HG03565 (cell line): ENCODE measurements at regions not wholly inside any gene's neighbourhood (a gene's known extent, or its start where the extent isn't known, plus 50 kb on each side); places are given as distances from the start of the nearest gene placed in this dataset.
"Not testable (repeated sequence)": the region's sequence is repeated elsewhere in the genome, so short reads cannot be mapped to it uniquely, and the experiment has no call there.

Source experiments
- ATAC-seq: cut with Tn5 transposase; IDR thresholded peaks from one replicate; pipeline ENCODE4 v1.9.1; 2021; ENCODE audit warnings: mild to moderate bottlenecking, moderate library complexity; ENCODE audit not compliant: unreplicated experiment

DNA sequence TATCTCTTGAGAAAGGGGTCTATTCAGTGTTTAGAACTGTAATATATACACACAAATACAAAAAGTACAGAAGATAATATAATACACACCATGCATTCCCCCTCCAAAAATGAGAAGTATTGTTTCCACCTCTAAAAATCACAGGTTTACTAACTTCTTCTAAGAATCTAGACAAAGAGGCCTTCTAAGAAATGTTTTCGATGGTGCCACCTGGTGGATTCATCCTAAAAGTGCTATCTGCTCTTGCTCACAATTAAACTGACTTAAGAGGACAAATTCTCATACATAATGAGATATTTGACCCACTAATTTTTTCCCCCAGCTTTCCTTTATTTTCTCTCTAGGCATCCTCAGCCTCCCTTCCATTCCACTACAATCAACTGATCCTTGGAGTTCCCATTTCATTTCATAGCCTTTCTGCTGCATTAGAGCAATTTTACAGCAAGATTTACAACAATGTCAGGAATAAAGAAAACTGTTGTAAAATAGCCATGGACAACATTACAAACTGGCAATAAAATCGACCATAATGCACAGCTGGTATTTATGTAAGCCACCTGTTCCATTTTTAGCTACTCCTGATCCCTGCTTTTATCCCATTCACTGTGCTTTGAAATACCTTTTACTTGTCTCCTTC is 124.6 kb downstream of the ARRDC4 start:
- peak; percentile 39 for ATAC-seq

DNA sequence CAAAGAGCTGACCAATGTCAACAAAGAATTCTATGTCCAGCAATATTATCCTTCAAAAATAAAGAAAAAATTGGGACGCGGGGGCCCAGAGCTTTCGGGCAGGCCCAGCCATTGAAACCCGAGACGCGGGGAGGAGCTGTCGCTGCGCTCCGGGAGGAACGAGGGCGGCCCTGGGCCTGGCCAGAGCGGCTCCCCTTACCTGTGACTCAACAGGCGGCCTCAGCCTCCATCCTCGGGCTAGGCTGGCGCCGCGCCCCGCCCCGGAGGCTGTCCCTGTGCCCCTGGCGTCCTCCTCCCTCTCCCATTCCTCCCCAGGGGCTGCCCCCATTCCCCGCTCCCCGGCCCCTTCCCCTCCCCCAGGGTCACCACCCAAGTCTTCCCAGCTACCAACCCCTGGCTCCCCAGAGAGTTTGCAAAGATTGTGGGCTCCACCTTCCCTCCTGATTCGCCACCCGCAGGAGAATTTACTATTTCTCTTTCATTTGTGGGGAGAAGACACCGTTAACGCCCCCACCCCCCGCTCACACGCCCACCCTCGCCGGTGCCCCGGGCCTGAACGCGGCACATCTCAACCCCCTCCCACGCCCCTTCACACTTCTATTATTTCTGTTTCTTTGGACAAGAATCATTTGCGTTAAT is 127.9 kb downstream of the ARRDC4 start:
- ATAC-seq = peak; percentile 60

DNA sequence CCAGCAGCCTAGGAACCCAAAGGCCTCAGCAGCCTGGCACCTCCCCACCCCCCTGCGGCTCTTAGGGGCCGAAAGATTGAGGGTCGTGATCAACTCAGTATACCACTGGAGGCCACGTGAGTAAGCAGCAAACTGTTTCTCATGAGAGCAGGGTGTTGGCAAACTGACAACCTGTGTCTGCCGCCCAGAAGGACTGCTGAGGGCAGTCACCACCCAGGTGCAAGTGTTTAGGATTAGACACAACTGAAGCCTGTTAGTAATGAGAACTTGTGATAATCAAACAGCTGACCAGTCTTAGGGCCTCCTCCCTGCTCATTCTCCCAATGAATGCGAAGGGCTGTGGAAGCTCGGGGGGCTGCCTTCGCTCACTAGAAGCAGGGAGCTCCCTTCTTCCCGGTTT is 128.8 kb downstream of the ARRDC4 start:
- ATAC-seq = not testable (repeated sequence)

DNA sequence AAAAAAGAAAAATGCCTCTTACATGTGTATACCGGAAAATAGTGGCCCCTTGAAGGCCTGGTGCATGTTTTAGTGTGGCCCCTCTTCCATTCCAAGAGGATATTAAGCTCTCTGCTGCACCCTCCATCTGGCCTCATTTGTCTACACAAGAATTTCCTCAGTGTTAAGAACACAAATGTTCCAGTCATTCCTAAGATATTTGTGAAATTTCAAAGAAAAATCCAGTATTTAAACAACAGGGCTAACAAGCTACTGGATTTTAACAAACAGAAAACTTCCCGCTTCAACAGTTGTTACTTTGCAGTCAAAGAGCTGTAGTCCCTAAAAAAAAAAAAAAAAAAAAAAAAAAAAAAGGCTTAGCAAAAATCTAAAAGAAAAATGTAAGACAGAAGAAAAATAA is 137.5 kb downstream of the ARRDC4 start:
- not testable (repeated sequence) for ATAC-seq

DNA sequence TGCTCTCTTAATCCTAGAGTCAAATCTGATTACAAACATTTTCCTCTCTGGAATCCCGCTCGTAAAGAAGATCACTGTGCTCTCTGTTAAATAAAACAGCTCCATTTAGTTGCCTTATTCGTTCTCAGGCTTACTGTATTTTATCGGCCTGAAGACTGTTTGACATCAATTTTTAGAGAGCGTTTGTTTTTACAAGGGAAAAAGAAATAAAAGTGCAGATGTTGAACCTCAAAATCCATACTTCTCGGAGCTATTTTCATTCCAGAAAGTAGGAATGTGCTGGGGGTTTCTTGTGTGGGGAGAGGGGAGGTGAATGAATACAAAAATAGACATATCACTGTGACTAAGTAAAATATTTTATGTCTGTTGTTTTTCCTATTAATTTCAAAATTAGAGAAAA is 140.1 kb downstream of the ARRDC4 start:
- not testable (repeated sequence) for ATAC-seq

DNA sequence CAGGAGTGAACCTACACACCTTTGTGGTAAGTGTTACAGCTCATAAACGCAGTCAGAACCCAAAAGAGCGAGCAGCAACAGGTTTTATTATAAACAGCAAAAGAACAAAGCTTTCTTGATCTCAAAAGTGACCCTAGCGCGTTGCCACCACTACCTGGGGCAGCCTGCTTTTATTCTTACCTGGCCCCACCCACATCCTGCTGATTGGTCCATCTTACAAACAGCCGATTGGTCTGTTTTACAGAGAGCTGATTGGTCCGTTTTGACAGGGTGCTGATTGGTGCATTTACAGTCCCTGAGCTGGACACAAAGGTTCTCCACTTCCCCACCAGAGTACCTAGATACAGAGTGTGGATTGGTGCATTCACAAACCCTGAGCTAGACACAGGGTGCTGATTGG is 143.1 kb downstream of the ARRDC4 start:
- ATAC-seq = no peak

DNA sequence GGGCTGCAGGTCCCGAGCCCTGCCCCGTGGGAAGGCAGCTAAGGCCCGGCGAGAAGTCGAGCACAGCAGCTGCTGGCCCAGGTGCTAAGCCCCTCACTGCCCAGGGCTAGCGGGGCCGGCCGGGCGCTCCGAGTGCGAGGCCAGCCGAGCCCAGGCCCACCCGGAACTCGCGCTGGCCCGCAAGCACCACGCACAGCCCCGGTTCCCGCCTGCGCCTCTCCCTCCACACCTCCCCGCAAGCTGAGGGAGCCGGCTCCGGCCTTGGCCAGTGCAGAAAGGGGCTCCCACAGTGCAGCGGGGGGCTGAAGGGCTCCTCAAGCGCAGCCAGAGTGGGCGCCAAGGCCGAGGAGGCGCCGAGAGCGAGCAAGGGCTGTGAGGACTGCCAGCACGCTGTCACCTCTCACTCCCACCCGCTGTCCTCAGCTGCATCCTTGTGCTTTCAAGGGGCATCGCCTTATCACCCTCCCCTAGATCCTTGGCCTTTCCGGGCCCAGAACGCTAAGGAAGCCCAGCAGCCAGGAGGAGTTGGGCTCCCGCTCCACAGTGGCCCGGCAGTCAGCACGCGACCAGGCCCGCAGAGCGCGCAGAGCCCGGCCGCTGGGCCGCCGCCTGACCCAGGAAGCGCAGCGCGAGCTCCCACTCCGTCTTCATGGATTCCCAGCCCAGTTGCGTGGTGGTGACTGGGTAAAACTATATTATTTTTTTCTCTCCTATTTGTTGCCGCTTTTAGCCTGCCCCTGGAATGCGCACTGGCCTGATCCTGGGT is 144.1 kb downstream of the ARRDC4 start:
- ATAC-seq = not testable (repeated sequence)

DNA sequence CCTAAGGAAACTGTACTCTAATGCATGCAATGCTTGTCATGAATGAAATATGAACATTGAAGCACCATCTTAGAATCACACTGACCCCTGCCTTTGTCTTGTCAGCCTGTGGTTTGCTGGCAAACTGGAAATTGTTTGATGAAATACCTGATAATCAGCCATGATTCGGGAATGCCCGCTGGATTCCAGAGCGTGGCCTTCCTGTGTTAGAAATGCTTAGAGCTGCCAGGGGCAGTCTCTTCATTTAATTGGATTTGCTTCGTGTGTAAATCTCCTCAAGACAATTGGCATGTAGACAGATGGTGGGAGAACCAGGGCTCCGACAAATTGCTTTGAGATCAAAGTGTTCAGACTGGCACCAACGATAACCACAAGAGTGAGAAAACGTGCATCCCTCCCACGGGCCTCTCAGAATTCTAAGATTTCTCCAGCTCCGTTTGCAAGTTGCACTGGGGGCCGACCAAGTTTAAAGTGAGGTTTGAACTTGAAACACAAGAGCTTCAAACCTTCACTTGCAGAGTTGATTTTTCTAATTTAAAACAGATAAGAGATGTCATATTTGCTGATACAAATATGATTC is 146.2 kb downstream of the ARRDC4 start:
- not testable (repeated sequence) for ATAC-seq

DNA sequence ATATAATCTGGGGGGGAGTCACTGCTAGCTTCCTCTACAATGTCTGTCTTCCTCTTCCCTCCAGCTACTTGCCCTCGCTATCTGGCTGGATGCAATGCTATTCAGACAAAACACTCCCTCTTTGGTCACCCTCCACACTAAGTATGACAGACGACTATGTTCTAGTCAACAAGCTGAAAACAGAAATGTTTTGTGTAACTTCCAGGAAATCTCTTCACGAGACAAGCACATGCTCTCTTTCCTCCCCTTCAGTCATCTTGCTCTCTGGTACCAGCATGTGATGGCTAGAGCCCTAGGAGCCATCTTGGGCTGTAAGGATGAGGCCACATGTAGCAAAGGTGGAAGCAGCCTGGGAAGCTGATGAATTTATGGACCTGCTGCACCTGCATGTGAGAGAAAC is 151.3 kb downstream of the ARRDC4 start:
- no peak for ATAC-seq

DNA sequence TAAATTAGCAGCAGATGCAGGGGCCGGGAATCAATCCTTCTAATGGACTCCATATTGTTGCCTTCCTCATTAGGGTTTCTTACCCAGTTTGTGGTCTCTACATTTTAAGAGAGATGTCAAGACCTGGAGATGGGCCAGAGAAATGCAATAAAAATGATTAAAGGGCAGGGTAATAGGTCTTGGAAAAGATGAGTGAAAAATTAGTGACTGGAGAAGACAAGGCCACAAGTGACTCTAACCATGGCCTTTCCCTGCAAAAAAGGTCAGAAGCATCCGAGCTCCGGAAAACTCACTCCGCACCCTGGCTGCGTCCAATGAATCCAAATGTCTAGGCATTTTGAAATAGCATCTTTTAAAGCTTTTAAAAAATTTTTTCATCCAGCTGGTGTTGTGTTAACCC is 152.8 kb downstream of the ARRDC4 start:
- no peak for ATAC-seq

DNA sequence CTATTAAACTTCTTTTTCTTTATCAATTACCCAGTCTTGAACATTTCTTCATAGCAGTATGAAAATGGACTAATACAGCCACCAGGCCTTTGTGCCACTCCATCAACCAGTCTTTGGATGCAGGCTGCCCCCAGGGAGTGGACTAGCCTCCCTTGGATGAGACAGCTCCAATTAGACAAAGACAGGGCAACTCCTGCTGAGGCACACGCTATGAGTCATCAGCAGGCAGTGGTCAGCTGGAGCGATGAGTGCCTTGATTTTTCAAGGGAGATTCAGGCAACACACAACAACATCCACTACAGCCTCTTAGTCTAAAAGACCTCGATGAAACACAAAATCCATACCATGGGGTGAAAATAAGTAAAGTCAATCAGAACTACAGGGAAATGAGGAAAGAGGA is 160.1 kb downstream of the ARRDC4 start:
- ATAC-seq = no peak

DNA sequence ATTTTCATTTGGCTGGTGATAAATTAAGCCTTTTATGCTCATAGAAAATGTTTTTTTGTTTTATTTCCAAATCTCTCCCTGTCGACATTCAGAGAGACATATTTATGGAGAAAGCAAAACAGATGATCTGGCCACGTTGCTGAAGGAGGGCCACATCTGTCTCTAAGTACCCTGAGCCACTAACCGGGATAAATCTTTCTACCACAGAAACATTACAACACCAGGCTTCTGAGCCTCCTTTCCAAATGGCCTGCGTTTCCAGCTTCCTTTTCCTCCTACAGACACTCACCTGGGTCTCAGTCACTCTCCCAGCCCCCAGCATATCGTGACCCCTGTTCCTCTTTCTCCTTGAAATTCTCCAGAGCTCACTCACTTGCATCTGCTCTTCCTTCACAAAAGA is 161.0 kb downstream of the ARRDC4 start:
- ATAC-seq = no peak

DNA sequence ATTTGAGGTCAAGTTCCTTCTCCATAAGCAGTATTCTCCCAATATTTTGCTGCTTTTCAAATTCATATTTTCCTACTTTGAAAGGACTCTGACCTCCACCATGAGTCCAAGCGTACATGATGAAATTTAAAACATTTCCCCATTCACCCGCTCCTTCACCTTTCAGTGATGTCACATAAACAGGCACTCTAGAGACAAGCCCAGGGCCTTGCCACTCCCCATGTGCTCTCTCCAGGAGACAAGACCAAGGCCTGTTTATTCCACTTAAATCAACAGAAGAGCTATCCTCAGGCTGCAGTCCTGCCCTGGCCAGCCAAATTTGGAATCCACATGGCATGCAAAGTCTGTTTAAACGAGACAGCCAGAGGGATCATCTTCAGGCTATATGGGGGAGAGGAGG is 161.5 kb downstream of the ARRDC4 start:
- ATAC-seq = no peak

DNA sequence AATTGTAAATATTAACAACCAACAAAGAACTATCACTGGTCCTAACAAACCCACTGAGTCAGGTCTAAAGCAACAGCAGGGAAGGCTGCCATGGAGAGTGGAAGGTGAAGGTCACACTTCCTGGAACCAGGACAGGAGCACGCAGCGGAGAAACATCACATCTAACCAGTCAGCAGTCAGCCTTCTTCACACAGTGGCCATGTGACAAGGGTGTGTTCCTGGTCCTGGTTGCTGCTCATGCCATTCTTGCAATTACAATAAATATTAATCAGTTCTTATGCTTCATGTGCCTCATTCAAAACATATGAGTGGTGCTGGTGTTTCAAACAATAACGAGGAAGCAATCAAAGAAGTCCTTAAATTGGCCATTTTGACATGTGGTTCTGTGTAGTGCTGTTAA is 162.8 kb downstream of the ARRDC4 start:
- ATAC-seq = no peak

DNA sequence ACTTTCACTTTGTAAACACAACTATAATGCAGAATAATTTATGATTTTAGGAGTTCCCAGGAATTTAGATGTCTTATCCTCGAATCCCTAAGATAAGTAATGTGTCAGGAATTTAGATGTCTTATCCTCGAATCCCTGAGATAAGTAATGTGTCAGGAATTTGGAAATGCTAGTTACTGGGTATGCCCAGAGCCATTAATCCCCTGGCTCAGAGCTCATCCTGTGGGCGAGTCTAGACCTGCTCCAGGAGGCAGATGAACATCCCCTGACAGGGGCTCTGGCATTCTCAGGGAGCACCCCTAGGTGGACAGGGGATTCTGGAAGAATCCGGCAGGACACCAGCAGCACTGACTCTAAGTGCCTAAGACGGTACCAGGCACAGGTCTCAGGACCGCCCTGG is 163.3 kb downstream of the ARRDC4 start:
- ATAC-seq = no peak

DNA sequence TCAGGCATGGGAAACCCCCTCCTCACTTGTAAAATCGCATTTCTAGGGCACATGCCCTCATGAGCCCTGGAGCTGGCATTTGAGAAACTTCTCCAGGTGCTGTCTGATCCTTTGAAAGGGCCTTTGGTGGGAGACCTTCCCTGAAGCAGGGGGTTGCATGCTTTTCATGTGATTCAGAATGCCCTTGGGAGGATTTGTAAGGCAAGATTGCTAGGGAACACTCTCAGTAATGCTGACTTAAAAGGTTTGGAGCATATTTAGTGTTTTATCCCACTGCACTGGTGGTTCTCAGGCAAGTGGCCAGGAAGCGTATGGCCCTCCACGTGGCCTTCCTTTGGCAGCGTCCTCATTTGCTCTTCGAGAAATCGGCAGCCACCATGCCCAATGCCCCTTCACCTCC is 164.1 kb downstream of the ARRDC4 start:
- ATAC-seq = no peak

DNA sequence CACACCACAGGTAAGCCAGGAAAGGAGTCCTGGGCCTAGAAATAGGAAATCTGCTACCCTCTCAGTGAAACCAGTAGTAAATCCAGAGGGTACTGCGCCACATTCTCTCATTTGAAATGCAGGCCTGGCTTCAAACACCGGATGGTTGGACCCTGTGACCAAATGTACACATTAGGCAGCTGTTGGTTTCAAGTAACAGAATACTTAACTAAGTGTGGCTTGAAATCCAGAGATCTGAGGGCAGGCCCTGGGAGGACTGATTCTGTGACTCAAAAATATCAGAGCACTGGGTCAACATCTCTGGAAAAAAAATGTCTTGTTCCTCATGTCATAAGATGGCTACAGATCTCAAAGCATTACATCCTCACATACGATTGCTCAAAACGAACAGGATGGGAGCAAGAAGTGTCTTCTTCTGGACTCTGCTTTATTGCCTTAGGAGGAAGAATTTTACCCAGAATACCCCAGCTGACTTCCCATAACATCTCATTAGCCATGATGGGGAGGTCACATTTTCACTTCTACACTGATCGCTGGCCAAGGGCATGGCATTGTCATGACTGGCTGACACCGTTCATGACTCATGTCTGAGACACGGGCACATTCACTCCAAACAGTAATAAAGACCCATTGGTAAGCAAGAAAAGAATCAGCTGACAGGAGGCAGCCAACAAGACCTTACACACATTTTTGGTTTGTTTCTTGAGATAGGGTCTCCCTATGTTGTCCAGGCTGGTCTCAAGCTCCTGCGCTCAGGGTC is 166.0 kb downstream of the ARRDC4 start:
- ATAC-seq = no peak

DNA sequence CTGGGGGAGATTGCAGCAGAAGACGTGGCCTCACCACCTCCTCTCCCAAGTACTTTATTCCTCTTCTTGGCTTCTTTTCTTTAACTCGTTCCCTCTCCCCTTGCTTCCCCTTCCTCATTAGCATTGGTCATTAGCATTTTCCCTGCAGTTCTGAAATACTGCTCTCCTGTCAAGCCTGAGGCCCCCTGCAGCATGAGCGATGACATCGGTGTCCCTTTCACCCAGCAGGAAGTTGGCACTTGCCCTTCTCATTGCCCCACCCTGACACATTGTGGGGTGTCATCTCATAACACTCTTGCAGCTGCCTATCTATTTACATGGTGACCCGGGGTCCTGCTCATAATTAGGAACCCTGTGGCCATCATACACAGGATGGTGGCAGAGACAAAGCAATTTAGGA is 167.1 kb downstream of the ARRDC4 start:
- no peak for ATAC-seq

DNA sequence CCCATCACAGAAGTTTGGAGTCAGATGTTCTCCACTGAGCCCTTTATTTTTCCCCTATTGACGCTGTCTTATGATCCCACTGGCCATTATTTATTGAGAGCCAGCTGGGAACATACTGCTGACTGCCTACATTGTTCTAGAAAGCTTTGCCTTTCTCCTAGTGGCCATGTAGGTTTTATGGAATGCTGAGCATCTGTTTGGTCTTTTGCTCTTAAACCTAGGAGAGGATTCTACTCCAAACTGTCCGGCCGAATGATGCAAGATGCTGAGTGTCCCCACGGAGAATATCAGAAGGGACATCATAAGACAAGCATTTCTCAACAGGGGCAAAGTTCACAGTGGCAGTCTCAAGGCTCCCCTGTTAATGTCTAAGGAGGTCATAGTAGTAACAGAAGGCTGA is 171.4 kb downstream of the ARRDC4 start:
- no peak for ATAC-seq

DNA sequence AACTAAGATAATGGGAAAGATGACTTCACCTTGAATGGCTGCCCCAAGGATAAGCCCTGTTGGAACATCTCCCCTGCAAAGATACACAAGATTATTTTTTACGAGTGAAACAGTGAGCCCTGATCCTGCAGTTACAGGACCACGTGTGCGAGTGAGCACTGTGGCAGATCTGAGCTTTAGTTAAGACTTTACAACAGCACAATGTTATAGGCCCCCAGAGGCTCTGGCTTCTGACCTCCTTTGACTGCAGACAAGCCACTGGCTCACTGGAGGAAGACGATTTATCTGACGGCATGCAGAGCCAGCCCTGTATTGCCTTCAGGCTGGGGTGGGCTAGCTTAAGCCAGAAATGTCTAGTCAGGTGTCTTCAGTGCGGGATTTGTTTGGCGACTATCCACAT is 174.4 kb downstream of the ARRDC4 start:
- ATAC-seq = no peak

DNA sequence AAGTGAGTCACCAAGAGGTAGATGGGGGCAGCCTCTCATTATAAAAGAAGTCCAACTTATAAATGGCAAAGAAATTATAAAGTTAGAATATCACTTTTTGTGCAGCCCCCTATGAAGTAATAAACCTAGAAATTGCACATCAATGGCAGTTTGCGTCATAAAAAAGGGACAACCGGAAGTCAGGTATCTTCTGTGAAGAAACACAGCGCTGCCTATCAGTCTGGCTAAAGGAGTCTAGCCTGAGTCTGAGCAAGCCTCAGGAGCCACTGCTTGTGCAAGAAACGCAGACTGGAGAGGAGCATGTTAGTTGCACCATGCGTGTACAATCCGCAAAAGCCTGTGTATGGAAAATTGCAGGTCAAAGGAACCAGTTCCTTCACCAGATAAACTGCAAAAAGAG is 178.4 kb downstream of the ARRDC4 start:
- ATAC-seq = no peak
